ENCODE measurements at regions not wholly inside any gene's neighbourhood (a gene's known extent, or its start where the extent isn't known, plus 50 kb on each side); places are given as distances from the start of the nearest gene placed in this dataset.

GRCh38 chr6:84920021-84920420 is 155.6 kb upstream of the TBX18 start:
- WGBS, 2 experiments (ENCODE audit: extremely low coverage in 2 of 2, insufficient read length in 1 of 2), result no CpG with 5 or more reads among the region's 1 CpG
- BruUV-seq (replicated peaks), result no TSS peak
- no peak overlapping the region for H4K8ac ChIP-seq (ENCODE audit: low read depth in 2 of 2, low read length in 2 of 2)
- ChIA-PET POLR2A (ENCODE audit: unreplicated experiment) (no interaction called here), CTCF (no interaction called here)
- no peak overlapping the region for H3K4me2 ChIP-seq (ENCODE audit: low read depth, low read length)
- no peak overlapping the region for H2BK120ac ChIP-seq (ENCODE audit: low read depth, low read length)
- no peaks in the 10 kb centered on the region for H3K27me3 ChIP-seq (ENCODE audit: control insufficient read depth, insufficient read depth, low read length)
- dilution Hi-C loops (cut with HindIII; ENCODE audit: low sequenced_read_pairs, unreplicated experiment), result no loop called here
- H3K4ac ChIP-seq (ENCODE audit: low read depth, low read length), result no peak overlapping the region
- no peaks in the 10 kb centered on the region for H3K36me3 ChIP-seq (ENCODE audit: control insufficient read depth, insufficient read depth, low read length)
- ATAC-seq (ENCODE audit: low read depth) (no peak), DNase-seq (no peak)
- no peak overlapping the region for H3K56ac ChIP-seq (ENCODE audit: extremely low read depth, insufficient read depth, low read length)
- no peak overlapping the region for H3K4me3 ChIP-seq (ENCODE audit: insufficient read depth, low read depth, low read length)
- no peak overlapping the region for H2BK5ac ChIP-seq (ENCODE audit: low read depth, low read length, poor library complexity, severe bottlenecking)
- no peak overlapping the region for H2AK5ac ChIP-seq (ENCODE audit: low read depth, low read length)
- H3K18ac ChIP-seq (ENCODE audit: low read depth, low read length), result no peak overlapping the region
- no peak overlapping the region for H2BK20ac ChIP-seq (ENCODE audit: low read depth, low read length)
- no peak overlapping the region for H3K27ac ChIP-seq (ENCODE audit: insufficient read depth, low read length)
- intact Hi-C loops (cut with micrococcal nuclease), result no loop called here
- no peak overlapping the region for H4K91ac ChIP-seq (ENCODE audit: insufficient read depth, low read depth, low read length)
- H3K79me1 ChIP-seq (ENCODE audit: low read depth in 1 of 2, low read length in 2 of 2), result no peaks in the 10 kb centered on the region
- no peaks in the 10 kb centered on the region for H4K20me1 ChIP-seq (ENCODE audit: insufficient read depth, low read length)
- no peak overlapping the region for H2AFZ ChIP-seq (replicated peaks; ENCODE audit: low read length, poor library complexity)
- H3K9me3 ChIP-seq (ENCODE audit: control insufficient read depth, insufficient read depth, low read length), result no peaks in the 10 kb centered on the region
- no peak overlapping the region for H3K9ac ChIP-seq (ENCODE audit: low read depth, low read length)
- TF ChIP-seq POLR2A (IDR thresholded peaks at IDR 0.05; ENCODE audit: low read depth, low read length) (no peak), CEBPB (IDR thresholded peaks at IDR 0.05; ENCODE audit: low read depth, low read length) (no peak), CTCF (conservative IDR thresholded peaks at IDR 0.05; ENCODE audit: low read depth, low read length) (no peak), MXI1 (IDR thresholded peaks at IDR 0.05; ENCODE audit: borderline replicate concordance, low read depth, low read length) (no peak), FOS (IDR thresholded peaks at IDR 0.05; ENCODE audit: low read depth, low read length) (no peak), SMC3 (IDR thresholded peaks at IDR 0.05; ENCODE audit: low read depth, low read length) (no peak), CHD1 (IDR thresholded peaks at IDR 0.05; ENCODE audit: low read depth, low read length) (no peak), RFX5 (IDR thresholded peaks at IDR 0.05; ENCODE audit: low read depth, low read length) (no peak), BHLHE40 (IDR thresholded peaks at IDR 0.05; ENCODE audit: low read depth, low read length) (no peak), MAZ (IDR thresholded peaks at IDR 0.05; ENCODE audit: borderline replicate concordance, low read depth, low read length) (no peak)
- TF ChIP-seq, protein P1, sequence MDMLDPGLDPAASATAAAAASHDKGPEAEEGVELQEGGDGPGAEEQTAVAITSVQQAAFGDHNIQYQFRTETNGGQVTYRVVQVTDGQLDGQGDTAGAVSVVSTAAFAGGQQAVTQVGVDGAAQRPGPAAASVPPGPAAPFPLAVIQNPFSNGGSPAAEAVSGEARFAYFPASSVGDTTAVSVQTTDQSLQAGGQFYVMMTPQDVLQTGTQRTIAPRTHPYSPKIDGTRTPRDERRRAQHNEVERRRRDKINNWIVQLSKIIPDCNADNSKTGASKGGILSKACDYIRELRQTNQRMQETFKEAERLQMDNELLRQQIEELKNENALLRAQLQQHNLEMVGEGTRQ (IDR thresholded peaks at IDR 0.05; ENCODE audit: low read depth, low read length), result no peak
- TF ChIP-seq, protein P2, sequence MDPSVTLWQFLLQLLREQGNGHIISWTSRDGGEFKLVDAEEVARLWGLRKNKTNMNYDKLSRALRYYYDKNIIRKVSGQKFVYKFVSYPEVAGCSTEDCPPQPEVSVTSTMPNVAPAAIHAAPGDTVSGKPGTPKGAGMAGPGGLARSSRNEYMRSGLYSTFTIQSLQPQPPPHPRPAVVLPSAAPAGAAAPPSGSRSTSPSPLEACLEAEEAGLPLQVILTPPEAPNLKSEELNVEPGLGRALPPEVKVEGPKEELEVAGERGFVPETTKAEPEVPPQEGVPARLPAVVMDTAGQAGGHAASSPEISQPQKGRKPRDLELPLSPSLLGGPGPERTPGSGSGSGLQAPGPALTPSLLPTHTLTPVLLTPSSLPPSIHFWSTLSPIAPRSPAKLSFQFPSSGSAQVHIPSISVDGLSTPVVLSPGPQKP (IDR thresholded peaks at IDR 0.05; ENCODE audit: borderline replicate concordance, low read depth, low read length), result no peak
- no peaks in the 10 kb centered on the region for H3K4me1 ChIP-seq (ENCODE audit: control insufficient read depth, insufficient read depth, low read length)
- in situ Hi-C loops (cut with MboI; ENCODE audit: low sequenced_read_pairs), result no loop called here
- H3K9me1 ChIP-seq (ENCODE audit: insufficient read depth, low read length), result no peaks in the 10 kb centered on the region
- no peak overlapping the region for H2AK9ac ChIP-seq (replicated peaks; ENCODE audit: low read depth, low read length, poor library complexity)
- H4K5ac ChIP-seq (ENCODE audit: low read depth, low read length), result no peak overlapping the region
- no peak overlapping the region for H2BK15ac ChIP-seq (ENCODE audit: low read depth, low read length)
- H3K23ac ChIP-seq (ENCODE audit: low read depth, low read length), result no peak overlapping the region
- no peak overlapping the region for H3K14ac ChIP-seq (replicated peaks; ENCODE audit: low read depth, low read length)

Measured in IMR-90 (cell line).